BJ (cell line): ENCODE measurements at regions not wholly inside any gene's neighbourhood (a gene's known extent, or its start where the extent isn't known, plus 50 kb on each side); places are given as distances from the start of the nearest gene placed in this dataset.

Source experiments
- CTCF ChIA-PET: fragments of 350-600 bp; formaldehyde crosslinking; extraction: SDS; loops from one replicate; lab custom pipeline; 2021; ENCODE audit warnings: antibody characterized with exemption, inconsistent platforms; lab: Yijun Ruan, JAX
- POLR2A ChIA-PET: fragments of 300-600 bp; sonication (Branson Sonifier 250); formaldehyde crosslinking; extraction: SDS; loops from one replicate; lab custom pipeline; 2021; ENCODE audit warnings: antibody characterized with exemption; lab: Charles Lee
- DNase-seq: peaks from one replicate; pipeline ENCODE4 v3.0.0-alpha.2; 2011; ENCODE audit warnings: low read depth
- H3K27me3 ChIP-seq: 2 replicates; pipeline ENCODE4 v1.6.0; 2011; ENCODE audit warnings: low read length; ENCODE audit not compliant: control insufficient read depth, insufficient read depth
- H3K36me3 ChIP-seq: 2 replicates; pipeline ENCODE4 v1.5.1; 2011; ENCODE audit warnings: low read length; ENCODE audit not compliant: control insufficient read depth, insufficient read depth
- H3K4me3 ChIP-seq: 2 replicates; pipeline ENCODE4 v1.5.1; 2011; ENCODE audit warnings: low read depth, mild to moderate bottlenecking, control low read depth, low read length
- CTCF ChIP-seq: IDR thresholded peaks from 2 replicates; pipeline ENCODE4 v1.5.1; 2011; ENCODE audit warnings: low read depth, mild to moderate bottlenecking, control low read depth, inconsistent platforms, low read length, moderate library complexity; ENCODE audit not compliant: insufficient read depth

- no peak for TF ChIP-seq CTCF
- DNase-seq, result no peak
- POLR2A ChIA-PET, result no interaction called here
- H3K27me3 ChIP-seq, result peaks cover 4% of the 10 kb centered on the region; the same call in 1 of the 2 replicates
- no peaks in the 10 kb centered on the region for H3K36me3 ChIP-seq
- CTCF ChIA-PET, result no interaction called here
- no peak overlapping the region for H3K4me3 ChIP-seq
Observed at GRCh38 chr6:2507521-2508037, 243.1 kb downstream of the MYLK4 start.

- ChIA-PET CTCF (no interaction called here), POLR2A (no interaction called here)
- no peak overlapping the region for H3K4me3 ChIP-seq
- no peaks in the 10 kb centered on the region for H3K36me3 ChIP-seq
- DNase-seq, result no peak
- peaks cover 4% of the 10 kb centered on the region; the same call in 1 of the 2 replicates for H3K27me3 ChIP-seq
- no peak for TF ChIP-seq CTCF
Observed at GRCh38 chr6:2507016-2507415, 243.7 kb downstream of the MYLK4 start.

GRCh38 chr6:2505624-2506023 lies 245.1 kb downstream of the MYLK4 start:
- Histone ChIP-seq H3K36me3 (no peaks in the 10 kb centered on the region), H3K4me3 (no peak overlapping the region), H3K27me3 (peaks cover 2% of the 10 kb centered on the region; the same call in 1 of the 2 replicates)
- CTCF ChIA-PET, result no interaction called here
- DNase-seq, result no peak
- 0 out of 2 replicates have a peak, but pooled peaks have one; percentile 20 for TF ChIP-seq CTCF
- POLR2A ChIA-PET, result no interaction called here

DNA sequence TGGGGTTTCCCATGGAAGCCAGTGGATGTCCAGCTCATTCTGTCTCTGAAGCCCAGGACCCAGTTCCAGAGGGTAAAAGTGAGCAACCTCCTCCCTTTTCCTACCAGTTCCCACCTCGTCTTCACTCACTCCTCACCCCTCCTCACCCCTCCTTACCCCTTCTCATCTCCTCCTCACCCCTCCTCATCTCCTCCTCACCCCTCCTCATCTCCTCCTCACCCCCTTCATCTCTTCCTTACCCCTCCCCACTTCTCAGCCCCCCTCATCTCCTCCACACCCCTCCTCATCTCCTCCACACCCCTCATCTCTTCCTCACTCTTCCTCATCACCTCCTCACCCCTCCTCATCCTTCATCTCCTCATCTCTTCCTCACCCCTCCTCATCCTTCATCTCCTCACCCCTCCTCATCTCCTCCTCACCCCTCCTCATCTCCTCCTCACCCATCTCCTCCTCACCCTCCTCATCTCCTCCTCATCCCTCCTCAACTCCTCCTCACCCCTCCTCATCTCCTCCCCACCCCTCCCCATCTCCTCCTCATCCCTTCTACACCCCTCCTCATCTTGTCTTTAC lies 246.1 kb downstream of the MYLK4 start:
- CTCF ChIA-PET, result no interaction called here
- POLR2A ChIA-PET, result no interaction called here

More for the DNA sequence above, 246.1 kb downstream of the MYLK4 start:
- no peaks in the 10 kb centered on the region for H3K36me3 ChIP-seq
- peaks cover 2% of the 10 kb centered on the region; the same call in 1 of the 2 replicates for H3K27me3 ChIP-seq
- H3K4me3 ChIP-seq, result no peak overlapping the region
- no peak for TF ChIP-seq CTCF
- DNase-seq, result no peak
